Cardiac fibroblast (primary cell): ENCODE measurements at regions not wholly inside any gene's neighbourhood (a gene's known extent, or its start where the extent isn't known, plus 50 kb on each side); places are given as distances from the start of the nearest gene placed in this dataset.

ENCODE experiments used
- DNase-seq, 2 donors: peaks; one replicate each; pipeline versions ENCODE4 v3.0.0 to v3.0.0-alpha.2; 2010; ENCODE audit warnings: low read depth in 2 of 2
- H3K4me3 ChIP-seq, 2 donors: replicated peaks in 1 of 2; 1 replicate in 1 of 2; 2 replicates in 1 of 2; pipeline ENCODE4 v1.5.1; 2011; ENCODE audit warnings: low read depth in 2 of 2, low read length in 2 of 2, mild to moderate bottlenecking in 2 of 2, moderate library complexity in 1 of 2
- CTCF ChIP-seq: IDR thresholded peaks from one replicate; pipeline ENCODE4 v1.5.1; 2011; ENCODE audit warnings: low read depth, mild to moderate bottlenecking, low read length, inconsistent platforms

- DNase-seq: no peak
- no peak for TF ChIP-seq CTCF
- no peak overlapping the region for H3K4me3 ChIP-seq
Observed at GRCh38 chr1:4513685-4514084, 140.7 kb upstream of the AJAP1 start.

- H3K4me3 ChIP-seq: no peak overlapping the region
- TF ChIP-seq CTCF: no peak
- DNase-seq: no peak
Observed at GRCh38 chr1:4515727-4516289, 138.6 kb upstream of the AJAP1 start.

GRCh38 chr1:4516596-4516995 is 137.8 kb upstream of the AJAP1 start:
- H3K4me3 ChIP-seq: no peak overlapping the region
- TF ChIP-seq CTCF: no peak
- DNase-seq: no peak

GRCh38 chr1:4517186-4517954 is 137.0 kb upstream of the AJAP1 start:
- no peak for TF ChIP-seq CTCF
- no peak for DNase-seq
- no peak overlapping the region for H3K4me3 ChIP-seq

GRCh38 chr1:4518621-4519020 is 135.8 kb upstream of the AJAP1 start:
- no peak overlapping the region for H3K4me3 ChIP-seq
- DNase-seq: no peak
- no peak for TF ChIP-seq CTCF

GRCh38 chr1:4519954-4520353 is 134.5 kb upstream of the AJAP1 start:
- DNase-seq: no peak
- no peak for TF ChIP-seq CTCF
- H3K4me3 ChIP-seq: no peak overlapping the region
